ENCODE measurements at regions not wholly inside any gene's neighbourhood (a gene's known extent, or its start where the extent isn't known, plus 50 kb on each side); places are given as distances from the start of the nearest gene placed in this dataset.

DNA sequence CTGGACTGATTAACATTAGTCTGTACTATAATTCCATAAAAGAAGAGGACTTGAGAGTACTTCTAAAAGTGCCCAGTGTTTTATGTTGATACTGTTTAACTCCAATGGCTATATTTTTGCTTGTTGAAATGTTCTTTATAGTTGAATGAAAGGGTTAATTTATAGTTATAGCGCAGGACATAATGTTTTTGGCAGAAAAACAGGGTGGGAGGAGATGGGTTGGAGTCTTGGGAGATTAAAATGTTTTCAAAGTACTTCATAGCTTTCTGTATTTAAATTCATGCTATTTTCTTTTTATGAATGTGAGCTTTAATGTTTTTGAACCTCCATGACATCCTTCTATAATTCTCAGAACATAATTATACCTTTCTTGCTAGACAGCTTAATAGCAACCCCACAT, 108.2 kb downstream of the CNTN3 start:
- DNase-seq: no peak

DNA sequence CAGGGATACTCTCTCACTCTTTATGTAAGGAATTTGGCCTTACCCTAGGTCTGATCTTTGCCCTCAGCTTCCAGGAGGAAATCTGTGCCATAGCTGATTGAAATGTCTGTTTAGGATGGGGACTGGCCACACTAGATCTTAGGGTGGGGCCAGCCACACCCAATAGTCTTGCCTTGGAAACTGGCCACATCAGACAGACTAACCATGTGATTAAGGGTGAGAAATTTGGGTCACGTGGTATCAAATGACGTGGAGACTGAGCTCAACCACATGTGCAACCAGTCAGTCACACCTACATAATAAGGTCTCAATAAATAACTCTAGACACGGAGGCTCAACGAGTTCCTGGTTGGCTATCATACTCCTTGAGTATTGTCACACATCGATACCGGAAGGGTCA, 113.5 kb downstream of the CNTN3 start:
- DNase-seq: no peak

DNA sequence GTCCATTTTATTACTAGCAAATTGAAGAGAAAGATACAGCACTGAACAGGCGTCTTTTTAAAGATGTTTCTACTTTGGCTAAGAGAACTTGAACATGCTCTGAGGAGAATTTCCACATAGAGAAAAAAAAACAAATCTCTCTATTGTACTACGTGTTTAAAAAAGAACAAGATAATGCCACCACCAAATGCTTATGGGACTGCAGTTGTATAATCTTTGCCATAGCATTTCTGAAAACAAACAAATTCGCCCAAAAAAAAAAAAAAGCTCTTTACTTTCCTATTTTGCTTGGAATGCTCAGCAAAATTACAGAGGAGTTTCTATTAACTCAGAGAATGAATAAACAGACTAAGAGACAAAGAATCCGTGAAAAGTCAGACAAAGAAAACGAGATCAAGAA, 114.2 kb downstream of the CNTN3 start:
- no peak for DNase-seq

DNA sequence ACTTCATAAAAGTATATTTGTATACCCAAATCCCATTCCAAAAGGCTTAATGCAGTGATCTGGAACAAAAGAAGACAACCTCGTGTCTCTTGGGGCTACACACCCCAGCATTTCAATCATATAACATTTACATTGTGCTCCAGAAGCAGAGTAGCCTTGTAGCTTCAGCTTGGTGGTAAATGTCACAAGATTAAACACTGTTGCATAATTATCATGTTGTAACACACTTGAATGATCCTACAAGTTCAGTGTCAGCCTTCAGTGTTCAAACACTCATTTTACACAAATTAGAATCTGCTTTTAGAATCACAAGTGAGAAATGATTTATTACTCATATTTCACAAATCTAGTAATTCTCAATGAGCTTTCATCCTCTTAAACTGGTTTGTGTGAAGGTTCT, 122.6 kb downstream of the CNTN3 start:
- no peak for DNase-seq

DNA sequence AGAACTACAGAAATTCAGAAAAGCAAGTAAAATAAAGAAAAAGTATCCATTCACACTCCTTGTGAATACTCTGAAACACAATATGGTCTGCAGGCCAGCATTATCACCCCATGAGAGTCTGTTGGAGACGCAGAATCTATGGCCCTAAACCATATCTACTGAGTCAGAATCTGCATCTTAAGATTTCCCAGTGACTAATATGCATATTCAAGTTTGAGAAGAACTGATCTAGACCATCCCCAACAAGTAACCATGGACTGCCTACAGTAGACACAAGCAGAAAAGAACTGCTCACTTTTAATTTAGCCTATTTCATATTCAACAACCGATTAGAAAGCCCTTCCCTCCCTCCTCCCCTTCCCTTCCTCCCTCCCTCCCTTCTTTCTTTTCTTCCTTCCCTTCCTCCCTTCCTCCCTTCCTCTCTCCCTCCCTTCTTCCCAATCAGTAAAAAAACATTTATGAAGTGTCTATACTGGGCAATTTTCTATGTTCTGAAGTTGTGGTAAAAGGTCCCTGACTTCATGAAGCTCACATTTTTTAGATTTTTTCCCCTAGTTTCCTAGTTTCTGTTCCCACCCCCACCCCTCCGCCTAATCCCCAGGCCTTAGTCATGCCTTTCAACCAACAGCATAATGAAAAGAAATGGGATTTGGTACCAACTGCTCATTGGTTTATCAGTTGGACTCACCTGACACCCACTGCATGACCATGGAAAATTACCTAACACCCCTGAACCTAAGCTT, 125.2 kb downstream of the CNTN3 start:
- DNase-seq: no peak

DNA sequence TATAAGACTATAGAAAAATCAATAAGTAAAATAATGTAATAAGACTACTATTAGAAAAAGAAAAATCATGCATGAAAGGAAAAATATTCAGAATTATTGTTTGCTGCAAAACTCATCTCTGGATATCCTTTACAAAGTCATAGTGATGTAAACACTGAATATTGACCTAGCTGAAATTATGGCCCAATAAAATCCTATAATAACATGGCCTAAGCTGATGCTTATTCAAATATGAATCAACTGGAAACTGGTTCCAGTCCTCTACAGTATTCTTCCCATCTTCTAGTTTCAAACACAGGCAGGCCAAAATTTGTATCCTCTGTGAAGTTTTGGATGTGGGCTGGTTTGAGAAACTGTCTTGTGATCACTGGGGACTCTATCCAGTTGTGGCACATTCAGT, 134.5 kb downstream of the CNTN3 start:
- DNase-seq: no peak

DNA sequence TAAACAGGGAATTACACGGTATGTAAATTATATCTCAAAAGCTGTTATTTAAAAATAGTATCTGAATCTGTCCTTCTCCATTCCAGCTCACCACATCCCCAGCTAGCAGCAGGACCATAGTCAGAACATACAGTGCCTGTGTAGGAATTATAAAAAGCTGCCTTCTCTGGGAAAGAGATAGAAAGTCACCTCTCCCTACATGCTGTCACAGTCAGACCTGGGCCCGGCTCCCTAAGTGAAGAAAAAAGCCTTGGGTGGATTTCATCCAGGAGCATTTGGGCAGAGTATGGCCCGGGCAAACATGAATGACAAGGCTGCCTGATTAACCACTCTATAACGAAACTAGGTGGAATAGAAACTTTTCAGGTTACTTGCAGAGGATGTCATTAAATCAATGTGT, 144.1 kb downstream of the CNTN3 start:
- DNase-seq: no peak

DNA sequence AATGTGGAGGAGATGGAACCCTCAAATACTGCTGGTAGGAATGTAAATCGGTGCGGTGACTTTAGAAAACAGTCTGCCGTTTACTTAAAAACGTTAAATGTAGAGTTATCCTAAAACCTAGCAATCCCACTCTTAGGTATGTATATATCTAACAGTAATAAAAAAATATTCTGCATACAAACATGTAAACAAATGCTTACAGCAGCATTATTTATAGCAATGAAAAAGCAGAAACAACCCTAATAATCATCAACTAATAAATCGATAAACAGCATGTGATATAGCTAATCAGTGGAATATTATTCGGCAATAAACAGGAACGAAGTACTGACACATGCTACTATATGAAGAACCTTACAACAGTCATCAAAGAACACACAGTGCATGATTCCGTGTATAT, 144.7 kb downstream of the CNTN3 start:
- DNase-seq: no peak

DNA sequence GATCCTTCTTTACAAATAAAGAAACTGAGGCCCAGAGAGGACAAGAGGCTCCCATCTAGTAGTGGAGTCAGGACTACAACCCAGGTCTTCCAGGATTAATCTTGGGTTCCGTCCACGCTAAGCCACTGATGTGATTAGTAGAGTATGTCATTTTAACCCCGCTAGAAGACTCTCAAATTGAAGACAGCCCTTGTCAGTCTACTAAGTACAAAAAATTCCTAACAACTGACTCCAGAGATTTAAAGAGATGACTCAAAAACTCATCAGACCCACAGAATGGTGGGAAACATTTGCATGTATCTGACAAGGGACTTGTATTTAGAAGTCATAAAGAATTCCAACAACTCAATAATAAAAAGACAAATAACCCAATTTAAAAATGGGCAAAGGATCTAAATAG, 145.3 kb downstream of the CNTN3 start:
- DNase-seq: no peak

DNA sequence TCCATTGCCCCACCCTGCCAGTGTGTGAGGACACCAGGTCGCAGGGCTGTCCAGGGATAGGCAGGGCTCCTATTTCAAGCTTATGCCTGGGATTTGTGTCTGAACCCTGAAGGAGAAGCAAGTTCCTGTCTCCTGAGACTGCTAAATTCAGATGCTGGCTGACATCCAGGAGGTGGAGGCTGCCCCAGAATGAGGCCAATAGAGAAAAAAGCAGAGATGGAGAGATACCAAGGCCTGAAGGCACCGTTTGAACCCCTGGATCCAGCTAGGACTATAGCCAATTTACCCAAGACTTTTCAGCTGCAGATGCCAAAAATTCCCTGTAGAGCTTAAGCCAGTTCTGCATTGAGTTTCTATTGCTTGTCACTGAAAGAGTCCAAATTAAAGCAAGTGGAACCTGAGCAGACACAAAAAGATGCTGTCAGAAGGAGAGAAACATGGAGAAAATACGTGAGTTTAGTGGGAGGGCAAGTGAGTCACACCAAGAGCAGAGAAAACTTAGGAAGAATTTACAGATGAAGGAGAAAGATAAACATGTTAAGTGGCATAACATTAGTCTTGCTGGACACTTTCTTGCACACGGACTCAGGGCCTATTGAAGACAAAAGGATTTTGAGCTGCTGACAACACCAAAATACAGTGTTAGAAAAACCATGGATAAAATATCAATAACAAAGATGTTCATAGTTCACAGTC, 148.6 kb downstream of the CNTN3 start:
- DNase-seq: no peak

DNA sequence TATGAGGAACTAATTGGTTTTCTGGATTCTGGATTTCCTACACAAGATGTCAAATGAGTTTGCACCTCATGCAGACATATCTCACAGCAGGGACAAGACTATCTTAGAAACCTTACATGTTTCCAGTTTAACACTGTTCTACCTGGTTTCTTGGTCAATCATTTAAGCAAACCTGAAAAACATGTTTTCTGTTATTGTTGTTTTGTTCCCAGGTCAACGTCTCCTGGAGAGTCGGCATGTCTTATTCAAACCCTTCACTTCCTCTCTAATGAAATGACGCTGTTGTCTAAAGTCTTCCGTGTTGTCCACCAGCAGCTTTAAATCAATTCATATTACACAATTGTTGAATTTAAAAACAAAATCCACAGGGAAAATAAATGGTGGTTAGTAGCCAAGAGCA, 150.9 kb downstream of the CNTN3 start:
- no peak for DNase-seq

DNA sequence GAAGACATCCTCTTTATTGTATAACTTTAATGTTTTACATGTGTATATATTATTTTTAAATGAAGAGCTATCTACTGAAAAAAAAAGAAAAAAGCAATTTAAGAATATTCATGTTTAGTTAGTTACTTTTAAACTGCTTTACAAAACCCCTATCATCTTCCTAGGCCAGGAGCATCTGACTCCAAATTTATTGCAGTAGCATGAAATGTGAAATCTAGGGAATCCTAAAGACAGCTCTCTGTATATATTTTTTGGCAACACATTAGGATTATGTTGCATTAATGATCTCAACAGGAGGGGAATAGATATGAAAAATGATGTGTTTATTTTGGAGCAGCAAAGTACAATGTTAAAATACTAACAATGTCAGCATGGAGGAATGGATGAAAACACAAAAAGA, 158.3 kb downstream of the CNTN3 start:
- DNase-seq: no peak

DNA sequence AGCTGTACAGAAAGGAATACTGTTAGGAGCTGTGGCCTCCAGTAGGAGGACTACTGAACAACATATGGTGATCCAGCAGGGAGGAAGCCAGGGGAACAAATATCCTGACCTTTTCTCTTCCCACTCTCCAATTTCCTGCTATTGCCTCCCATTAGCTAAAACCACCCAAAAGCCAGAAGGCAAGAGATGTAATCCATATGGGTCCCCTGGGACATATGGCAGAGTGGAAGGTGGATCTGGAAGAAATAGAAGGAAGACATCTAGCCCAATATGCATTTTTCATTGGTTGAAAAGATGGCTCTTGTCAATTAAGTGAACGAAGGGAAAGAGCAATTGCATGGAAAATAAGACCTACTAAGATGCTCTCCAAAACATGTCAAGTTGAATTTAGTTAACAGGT, 167.2 kb downstream of the CNTN3 start:
- no peak for DNase-seq

DNA sequence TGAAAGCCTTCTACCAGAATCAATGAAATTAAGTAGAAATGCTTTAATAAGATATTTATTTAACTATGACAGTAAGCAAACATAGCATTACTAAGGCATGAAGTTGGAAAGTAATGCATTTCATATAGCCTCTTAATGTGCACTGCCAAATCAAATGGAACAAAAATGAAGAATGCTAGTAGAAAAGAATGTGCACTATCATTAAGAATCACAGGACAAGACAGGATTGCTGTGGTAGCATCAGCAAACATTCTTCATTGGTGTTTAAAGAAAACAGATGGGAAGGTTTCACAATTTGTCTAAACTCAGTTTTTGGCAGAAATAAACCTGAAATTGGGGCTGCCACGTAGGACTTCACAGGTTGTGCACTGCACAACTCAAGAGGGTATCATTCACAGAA, 168.9 kb downstream of the CNTN3 start:
- DNase-seq: no peak

DNA sequence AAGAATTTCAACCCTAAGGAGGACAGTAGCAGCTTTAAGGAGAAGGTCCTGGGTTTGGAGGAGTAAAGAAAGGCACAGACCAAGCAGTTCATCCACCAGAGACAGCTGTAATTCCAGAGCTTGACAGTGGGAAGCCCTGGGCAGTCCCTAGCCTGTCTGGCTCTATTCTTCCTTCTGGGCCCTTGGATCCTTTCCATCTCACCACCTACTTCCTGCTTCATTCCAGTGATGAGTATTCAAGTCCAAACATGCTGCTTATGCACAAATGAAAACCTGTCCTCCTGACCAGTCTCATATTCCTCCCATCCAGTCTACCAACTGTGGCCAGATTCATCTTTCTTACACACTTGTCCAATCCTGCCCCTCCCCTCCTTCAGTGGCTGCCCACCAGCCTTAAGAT, 171.4 kb downstream of the CNTN3 start:
- no peak for DNase-seq

DNA sequence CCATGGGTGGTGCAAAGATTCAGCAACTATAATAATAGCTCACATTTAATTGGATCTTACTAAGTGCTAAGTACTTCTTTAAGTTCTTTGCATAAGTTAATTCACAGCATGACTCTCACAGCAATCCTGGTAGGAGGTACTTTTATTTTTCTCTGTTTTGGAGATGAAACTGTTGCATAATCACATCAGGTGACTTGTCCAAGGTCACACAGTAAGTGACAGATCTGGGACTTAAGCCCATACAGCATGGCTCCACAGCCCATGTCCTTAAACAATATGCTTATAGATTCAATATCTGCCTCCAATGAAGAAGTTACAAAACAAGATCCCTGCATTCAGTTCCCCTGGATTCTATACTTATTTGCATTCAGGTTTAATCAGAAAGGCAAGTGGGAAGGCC, 171.8 kb downstream of the CNTN3 start:
- DNase-seq: no peak

DNA sequence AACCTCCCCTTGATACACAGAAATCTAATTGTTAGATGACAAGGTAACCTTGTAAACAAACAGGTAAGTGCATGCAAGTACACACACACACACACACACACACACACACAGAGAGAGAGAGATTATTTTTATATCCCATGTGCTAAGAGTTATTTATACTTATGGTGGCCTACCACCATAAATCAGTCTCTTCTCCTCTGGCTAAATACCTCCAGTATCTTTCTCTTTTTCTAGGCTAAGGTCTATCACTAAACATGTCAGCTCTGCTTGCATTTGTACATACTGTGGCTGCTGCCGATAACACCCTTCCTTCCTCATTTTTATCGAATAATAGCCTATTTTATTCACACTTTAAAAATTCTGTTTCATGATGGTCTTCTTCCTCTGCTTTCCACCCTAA, 172.4 kb downstream of the CNTN3 start:
- DNase-seq: no peak

DNA sequence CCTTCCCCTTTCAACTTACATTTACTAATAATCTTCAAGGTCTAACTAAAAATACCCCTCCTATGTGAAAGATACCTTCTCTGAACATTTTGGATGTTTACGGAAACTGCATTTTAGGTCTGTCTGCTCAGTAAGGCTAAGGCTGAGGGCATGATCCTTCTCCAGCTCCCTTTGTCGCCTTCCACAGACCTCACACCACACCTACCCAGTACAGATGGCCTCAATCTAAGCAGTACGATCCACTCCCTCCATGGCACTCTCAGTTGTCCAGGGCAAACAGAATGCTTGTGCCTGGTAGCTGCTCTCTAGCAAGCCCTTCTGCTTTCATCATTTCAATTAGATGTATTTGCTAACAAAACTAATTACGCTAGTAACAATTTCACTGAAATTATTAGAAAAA, 178.3 kb downstream of the CNTN3 start:
- no peak for DNase-seq

DNA sequence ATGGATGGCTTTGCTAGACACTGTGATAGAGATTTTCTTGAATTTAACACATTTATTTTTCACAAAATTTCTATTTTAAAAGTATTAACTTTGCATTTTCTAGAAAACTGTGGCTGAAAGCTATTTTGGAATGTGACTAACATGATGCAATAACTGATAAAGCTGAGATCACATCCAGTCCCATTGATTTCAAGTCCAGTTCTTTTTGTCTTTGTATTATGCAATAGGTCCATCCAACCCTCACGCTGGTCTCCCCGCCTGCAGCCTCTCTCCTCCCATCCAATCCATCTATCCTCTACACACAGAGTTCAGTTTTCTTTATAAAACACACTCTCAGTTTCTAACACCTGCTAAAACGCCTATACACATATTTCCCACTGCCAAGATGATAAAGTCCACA, 178.8 kb downstream of the CNTN3 start:
- DNase-seq: no peak

DNA sequence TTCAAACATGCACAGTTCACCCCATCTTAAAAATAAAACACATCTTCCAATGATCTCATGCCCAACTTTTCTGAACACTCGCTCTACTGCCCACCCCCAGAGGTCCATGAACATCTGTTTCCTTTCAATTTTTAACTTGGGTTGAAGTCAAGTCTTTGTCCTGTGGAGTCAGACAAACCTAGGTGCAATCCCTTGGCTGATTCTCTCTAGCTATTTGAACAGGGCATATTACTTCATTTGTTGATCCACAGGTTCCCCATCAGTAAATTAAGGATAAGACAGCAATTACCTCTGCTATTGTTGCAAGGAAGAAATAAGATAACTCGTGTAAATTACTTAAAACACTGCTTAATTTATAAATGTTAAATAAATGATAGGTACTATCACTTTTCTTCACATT, 180.1 kb downstream of the CNTN3 start:
- DNase-seq: no peak

DNA sequence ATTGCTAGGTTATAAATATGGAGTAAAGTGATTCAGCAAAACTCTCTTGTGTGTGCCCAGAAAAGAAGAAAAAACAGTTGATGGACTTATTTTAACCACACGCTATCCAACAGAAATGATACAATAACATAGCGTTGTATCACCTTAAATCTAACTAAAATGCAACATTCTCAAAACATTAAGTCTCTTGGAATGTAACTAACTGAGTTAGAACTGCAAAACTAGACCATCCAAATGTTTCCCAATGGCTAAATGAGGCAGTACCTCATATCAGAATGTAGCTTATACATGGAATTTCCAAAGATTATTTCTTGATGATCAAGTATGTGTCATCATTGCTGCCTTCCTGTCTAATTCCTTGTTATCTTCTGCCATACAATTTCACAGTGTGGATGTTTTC, 187.9 kb downstream of the CNTN3 start:
- no peak for DNase-seq

DNA sequence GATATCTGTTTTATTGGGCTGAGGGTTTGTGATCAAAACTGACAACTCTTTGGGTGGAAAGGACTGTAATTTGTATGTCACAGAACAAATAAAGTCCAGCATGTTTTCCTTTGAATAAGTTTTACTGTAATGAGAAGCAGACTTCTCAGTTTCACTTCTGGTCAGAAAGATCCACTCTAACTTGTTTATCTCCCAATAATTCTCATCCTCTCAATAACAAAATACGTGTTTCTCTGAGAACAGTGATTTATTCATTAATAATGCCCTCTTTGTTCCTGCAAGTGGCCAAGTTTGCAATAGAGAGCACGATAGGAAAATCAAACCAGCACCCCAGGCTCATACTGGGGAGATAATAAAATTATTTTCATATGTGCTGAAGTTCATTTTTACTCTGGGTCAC, 190.6 kb downstream of the CNTN3 start:
- no peak for DNase-seq

DNA sequence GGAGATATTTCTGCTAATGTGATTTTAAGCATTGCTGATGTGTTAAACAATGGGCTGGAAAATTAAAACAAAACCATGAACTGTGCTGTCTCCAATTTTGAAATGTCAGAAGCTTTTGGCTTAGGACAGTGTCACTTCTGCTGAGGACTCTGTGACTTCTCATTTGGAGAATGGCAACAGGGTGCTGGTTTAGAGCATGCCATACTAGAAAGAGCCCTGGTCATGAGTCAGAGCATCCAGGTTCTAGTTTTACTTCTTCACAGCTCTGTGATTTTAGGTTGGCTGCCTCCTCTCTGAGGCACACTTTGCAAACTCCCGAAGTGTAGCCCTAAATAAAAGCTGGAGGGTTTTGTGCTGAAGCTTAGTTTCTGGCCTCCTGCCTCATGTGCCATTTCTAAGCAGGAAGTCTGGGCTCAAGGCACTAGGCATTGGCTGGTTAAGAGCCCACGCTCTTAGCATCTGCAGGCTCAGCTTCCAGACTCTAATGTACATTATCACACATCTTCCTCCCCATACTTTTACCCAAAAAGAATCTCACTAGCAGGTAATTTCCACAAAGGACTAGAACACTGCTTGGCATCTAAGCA, 193.8 kb downstream of the CNTN3 start:
- DNase-seq: no peak

DNA sequence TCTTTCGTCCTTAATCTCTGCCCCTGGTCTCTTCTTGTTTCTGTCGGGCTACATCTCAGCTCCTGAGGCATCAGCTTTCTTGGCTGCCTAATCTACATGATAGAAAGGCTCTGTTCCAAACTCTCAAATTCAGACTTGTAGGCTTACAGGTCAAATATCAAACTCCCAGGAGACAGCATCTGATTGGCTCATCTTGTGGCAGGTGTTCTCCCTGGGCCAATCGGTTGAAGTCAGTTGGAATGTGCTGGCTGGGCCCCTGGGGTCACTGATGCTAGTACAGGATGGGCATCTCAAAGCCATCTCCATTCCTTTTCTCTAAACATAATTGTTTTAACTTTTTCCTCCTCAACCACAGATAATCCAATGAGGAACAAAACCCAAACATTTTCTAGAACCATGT, 198.7 kb downstream of the CNTN3 start:
- DNase-seq: no peak

Measured in CD4-positive, alpha-beta T cell treated with Interleukin-4 for 4 hours (primary cell).